ENCODE measurements at regions not wholly inside any gene's neighbourhood (a gene's known extent, or its start where the extent isn't known, plus 50 kb on each side); places are given as distances from the start of the nearest gene placed in this dataset.

GRCh38 chr11:121699801-121700200 is 247.0 kb upstream of the SORL1-AS1 start:
- DNase-seq (ENCODE audit: low spot score) = no peak

DNA sequence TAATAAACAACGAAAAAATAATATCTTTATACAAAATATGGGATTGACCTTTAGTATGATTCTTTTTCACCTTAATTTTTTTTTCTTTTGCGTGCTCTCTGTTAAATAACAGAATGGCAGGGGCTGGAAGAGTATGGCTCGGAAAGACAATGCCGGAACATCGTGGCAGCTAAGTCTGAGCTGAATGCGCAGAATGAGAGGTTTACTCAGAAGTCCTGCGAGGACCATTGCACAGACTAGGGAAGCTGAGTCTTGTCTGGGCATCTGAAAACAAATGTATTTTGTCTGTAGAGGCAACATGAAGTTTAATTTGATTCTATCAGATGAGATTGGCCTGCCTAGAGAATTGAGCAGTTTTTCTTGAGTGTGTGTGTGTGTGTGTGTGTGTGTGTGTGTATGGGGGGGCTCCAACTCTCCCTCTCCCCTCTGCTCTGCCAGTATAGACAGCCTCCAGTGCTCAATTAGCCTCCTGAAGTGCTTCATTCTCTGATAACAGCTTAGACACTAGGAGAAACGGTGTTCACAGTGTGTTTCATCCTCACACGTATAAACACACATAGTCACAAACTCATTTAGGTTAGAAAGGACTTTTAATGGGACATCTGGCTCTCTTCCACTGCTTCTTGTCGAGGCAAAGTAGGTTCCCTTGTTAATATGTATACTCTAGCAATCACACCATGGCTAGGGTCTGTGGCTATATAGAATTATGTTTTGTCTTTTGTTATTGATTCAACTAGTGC is 244.3 kb upstream of the SORL1-AS1 start:
- DNase-seq (ENCODE audit: low spot score) = no peak

- DNase-seq (ENCODE audit: low spot score) = no peak
Observed at GRCh38 chr11:121696177-121696871, 243.6 kb upstream of the SORL1-AS1 start.

- DNase-seq (ENCODE audit: low spot score) = no peak
Observed at GRCh38 chr11:121692236-121692635, 239.5 kb upstream of the SORL1-AS1 start.

- DNase-seq (ENCODE audit: low spot score) = no peak
Observed at GRCh38 chr11:121688860-121689614, 236.3 kb upstream of the SORL1-AS1 start.

DNA sequence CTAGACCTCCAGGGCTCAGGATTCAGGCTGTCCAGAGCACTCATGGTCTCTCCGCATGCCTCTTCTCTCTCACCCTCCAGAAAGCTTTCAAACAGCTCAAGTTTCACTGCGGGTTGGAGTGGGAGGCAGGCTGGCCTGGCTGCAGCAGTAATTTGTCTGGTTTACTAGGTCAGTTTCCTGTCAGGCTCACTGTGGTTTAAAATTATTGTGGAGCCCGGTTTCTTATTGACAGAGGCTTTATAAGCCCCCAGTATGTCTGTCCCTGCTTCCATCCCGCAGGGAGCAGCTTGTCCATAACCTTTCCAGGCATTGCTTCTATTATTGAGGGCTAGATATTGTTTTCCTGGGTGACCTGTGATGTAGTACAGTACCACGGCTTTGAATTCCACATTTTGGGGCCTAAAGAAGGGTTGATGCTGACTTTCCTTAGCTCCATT is 235.3 kb upstream of the SORL1-AS1 start:
- DNase-seq (ENCODE audit: low spot score) = no peak

- no peak for DNase-seq (ENCODE audit: low spot score)
Observed at GRCh38 chr11:121683791-121684190, 231.0 kb upstream of the SORL1-AS1 start.

Measured in mesenteric fat pad (tissue), 1 donor.